BJ (cell line): ENCODE measurements at regions not wholly inside any gene's neighbourhood (a gene's known extent, or its start where the extent isn't known, plus 50 kb on each side); places are given as distances from the start of the nearest gene placed in this dataset.
A peak's percentile ranks its signal among the peaks of the same experiment; 100 is the strongest.

Experiments used
- CTCF ChIA-PET: fragments of 350-600 bp; formaldehyde crosslinking; extraction: SDS; loops from one replicate; lab custom pipeline; 2021; ENCODE audit warnings: antibody characterized with exemption, inconsistent platforms; lab: Yijun Ruan, JAX
- POLR2A ChIA-PET: fragments of 300-600 bp; sonication (Branson Sonifier 250); formaldehyde crosslinking; extraction: SDS; loops from one replicate; lab custom pipeline; 2021; ENCODE audit warnings: antibody characterized with exemption; lab: Charles Lee
- DNase-seq: peaks from one replicate; pipeline ENCODE4 v3.0.0-alpha.2; 2011; ENCODE audit warnings: low read depth
- H3K27me3 ChIP-seq: 2 replicates; pipeline ENCODE4 v1.6.0; 2011; ENCODE audit warnings: low read length; ENCODE audit not compliant: control insufficient read depth, insufficient read depth
- H3K36me3 ChIP-seq: 2 replicates; pipeline ENCODE4 v1.5.1; 2011; ENCODE audit warnings: low read length; ENCODE audit not compliant: control insufficient read depth, insufficient read depth
- H3K4me3 ChIP-seq: 2 replicates; pipeline ENCODE4 v1.5.1; 2011; ENCODE audit warnings: low read depth, mild to moderate bottlenecking, control low read depth, low read length
- CTCF ChIP-seq: IDR thresholded peaks from 2 replicates; pipeline ENCODE4 v1.5.1; 2011; ENCODE audit warnings: low read depth, mild to moderate bottlenecking, control low read depth, inconsistent platforms, low read length, moderate library complexity; ENCODE audit not compliant: insufficient read depth

- Histone ChIP-seq H3K36me3 (no peaks in the 10 kb centered on the region), H3K27me3 (no peaks in the 10 kb centered on the region), H3K4me3 (no peak overlapping the region)
- DNase-seq: no peak
- CTCF ChIA-PET: no interaction called here
- TF ChIP-seq CTCF: no peak
- POLR2A ChIA-PET: no interaction called here
Observed at GRCh38 chr17:31699281-31699680, 159.8 kb downstream of the COPRS start.

- Histone ChIP-seq H3K4me3 (no peak overlapping the region), H3K36me3 (no peaks in the 10 kb centered on the region), H3K27me3 (no peaks in the 10 kb centered on the region)
- DNase-seq: no peak
- no peak for TF ChIP-seq CTCF
- POLR2A ChIA-PET: no interaction called here
- CTCF ChIA-PET: interaction anchor here (2.8 kb wide), 1 partner anchor 143 kb away, joined by 12 read pairs; no protein-coding TSS in a partner anchor
Observed at GRCh38 chr17:31698751-31699150, 160.3 kb downstream of the COPRS start.

GRCh38 chr17:31697838-31698237 lies 161.2 kb downstream of the COPRS start:
- DNase-seq: no peak
- ChIA-PET CTCF (interaction anchor here (2.8 kb wide), 1 partner anchor 144 kb away, joined by 12 read pairs; no protein-coding TSS in a partner anchor), POLR2A (no interaction called here)
- Histone ChIP-seq H3K36me3 (no peaks in the 10 kb centered on the region), H3K27me3 (no peaks in the 10 kb centered on the region), H3K4me3 (no peak overlapping the region)
- no peak for TF ChIP-seq CTCF

- POLR2A ChIA-PET: interaction anchor here (0.8 to 1.2 kb wide), 2 partner anchors 69 to 116 kb away, joined by 3 to 6 read pairs; no protein-coding TSS in a partner anchor
- Histone ChIP-seq H3K36me3 (no peaks in the 10 kb centered on the region), H3K4me3 (no peak overlapping the region), H3K27me3 (no peaks in the 10 kb centered on the region)
- DNase-seq: no peak
- CTCF ChIA-PET: interaction anchor here (0.6 to 2.8 kb wide), 10 partner anchors 9 to 145 kb away, joined by 3 to 12 read pairs (median 4); no protein-coding TSS in a partner anchor
- TF ChIP-seq CTCF: no peak
Observed at GRCh38 chr17:31696703-31697325, 162.2 kb downstream of the COPRS start.

GRCh38 chr17:31696184-31696602 lies 162.9 kb downstream of the COPRS start:
- no peaks in the 10 kb centered on the region for H3K36me3 ChIP-seq
- peak; percentile 83 for DNase-seq
- no peak overlapping the region for H3K4me3 ChIP-seq
- no peaks in the 10 kb centered on the region for H3K27me3 ChIP-seq
- ChIA-PET POLR2A (interaction anchor here (0.8 to 1.2 kb wide), 3 partner anchors 43 to 115 kb away, joined by 3 to 6 read pairs (median 4); no protein-coding TSS in a partner anchor), CTCF (interaction anchor here (0.6 to 2.8 kb wide), 11 partner anchors 10 to 146 kb away, joined by 3 to 12 read pairs (median 3); no protein-coding TSS in a partner anchor)
- TF ChIP-seq CTCF: peak; percentile 46
